VCaP (cell line): ENCODE measurements at regions not wholly inside any gene's neighbourhood (a gene's known extent, or its start where the extent isn't known, plus 50 kb on each side); places are given as distances from the start of the nearest gene placed in this dataset.

Source experiments
- H3K27ac ChIP-seq: fragments of 450-650 bp; 2 replicates; pipeline ENCODE4 v1.5.1; 2017
- TF ChIP-seq, protein P1 (sequence below): fragments of 450-650 bp; conservative IDR thresholded peaks from 2 replicates; pipeline ENCODE4 v1.5.1; 2017; ENCODE audit warnings: mild to moderate bottlenecking, moderate library complexity

GRCh38 chr6:23349521-23350147 is 776.4 kb upstream of the NRSN1 start:
- H3K27ac ChIP-seq, result no peak overlapping the region
- TF ChIP-seq, protein P1, sequence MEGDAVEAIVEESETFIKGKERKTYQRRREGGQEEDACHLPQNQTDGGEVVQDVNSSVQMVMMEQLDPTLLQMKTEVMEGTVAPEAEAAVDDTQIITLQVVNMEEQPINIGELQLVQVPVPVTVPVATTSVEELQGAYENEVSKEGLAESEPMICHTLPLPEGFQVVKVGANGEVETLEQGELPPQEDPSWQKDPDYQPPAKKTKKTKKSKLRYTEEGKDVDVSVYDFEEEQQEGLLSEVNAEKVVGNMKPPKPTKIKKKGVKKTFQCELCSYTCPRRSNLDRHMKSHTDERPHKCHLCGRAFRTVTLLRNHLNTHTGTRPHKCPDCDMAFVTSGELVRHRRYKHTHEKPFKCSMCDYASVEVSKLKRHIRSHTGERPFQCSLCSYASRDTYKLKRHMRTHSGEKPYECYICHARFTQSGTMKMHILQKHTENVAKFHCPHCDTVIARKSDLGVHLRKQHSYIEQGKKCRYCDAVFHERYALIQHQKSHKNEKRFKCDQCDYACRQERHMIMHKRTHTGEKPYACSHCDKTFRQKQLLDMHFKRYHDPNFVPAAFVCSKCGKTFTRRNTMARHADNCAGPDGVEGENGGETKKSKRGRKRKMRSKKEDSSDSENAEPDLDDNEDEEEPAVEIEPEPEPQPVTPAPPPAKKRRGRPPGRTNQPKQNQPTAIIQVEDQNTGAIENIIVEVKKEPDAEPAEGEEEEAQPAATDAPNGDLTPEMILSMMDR, result no peak

DNA sequence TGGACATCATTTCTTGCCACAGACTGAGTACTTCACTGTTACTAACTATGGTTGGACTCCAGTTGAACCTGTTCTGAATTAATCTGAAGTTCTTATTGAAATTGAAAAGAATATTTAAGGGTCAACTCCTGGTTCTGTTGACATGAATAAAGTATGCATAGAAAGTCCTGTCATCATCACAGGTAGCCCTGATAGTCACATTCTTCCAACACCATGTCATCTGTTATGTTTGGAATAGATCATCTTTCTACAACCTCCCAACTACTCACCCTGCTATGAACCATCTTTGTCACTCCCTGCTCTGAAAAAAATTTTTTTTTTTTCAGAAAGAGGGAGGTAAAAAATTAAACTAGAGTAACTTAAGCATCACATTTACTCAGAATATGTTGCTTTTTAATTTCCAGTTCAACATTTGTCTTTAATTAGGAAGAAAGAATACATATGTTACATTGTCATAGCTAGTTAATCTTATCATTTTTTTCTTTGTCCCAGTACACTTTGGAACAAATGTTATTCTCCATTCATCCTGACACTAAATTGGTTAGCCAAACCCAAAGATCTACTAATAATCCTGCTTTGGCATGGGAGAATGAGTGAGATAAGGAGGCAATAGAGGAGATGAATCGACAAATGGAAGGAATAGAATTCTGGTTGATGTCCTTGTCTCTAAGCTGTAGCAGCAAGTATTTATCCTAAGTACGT is 775.1 kb upstream of the NRSN1 start:
- H3K27ac ChIP-seq, result no peak overlapping the region
- TF ChIP-seq, protein P1, result no peak

DNA sequence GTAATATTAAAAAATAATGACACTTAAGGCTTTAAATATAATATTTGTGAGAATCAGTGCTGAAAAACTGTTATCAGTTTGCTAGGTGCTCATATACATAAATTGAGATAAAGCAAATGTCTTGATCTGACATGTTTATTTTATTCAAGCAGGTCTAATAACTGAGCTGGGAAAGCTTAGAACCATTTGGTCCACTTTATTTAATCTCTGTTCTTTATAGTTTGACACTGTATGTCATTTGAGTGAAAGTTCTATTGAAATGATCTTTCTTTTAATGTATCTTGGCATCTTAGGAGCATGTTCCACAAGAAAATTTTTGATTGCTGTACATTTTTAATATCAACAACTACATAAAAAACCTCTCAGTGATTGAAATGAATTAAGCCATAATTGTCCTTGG is 772.0 kb upstream of the NRSN1 start:
- H3K27ac ChIP-seq, result no peak overlapping the region
- TF ChIP-seq, protein P1, result no peak

DNA sequence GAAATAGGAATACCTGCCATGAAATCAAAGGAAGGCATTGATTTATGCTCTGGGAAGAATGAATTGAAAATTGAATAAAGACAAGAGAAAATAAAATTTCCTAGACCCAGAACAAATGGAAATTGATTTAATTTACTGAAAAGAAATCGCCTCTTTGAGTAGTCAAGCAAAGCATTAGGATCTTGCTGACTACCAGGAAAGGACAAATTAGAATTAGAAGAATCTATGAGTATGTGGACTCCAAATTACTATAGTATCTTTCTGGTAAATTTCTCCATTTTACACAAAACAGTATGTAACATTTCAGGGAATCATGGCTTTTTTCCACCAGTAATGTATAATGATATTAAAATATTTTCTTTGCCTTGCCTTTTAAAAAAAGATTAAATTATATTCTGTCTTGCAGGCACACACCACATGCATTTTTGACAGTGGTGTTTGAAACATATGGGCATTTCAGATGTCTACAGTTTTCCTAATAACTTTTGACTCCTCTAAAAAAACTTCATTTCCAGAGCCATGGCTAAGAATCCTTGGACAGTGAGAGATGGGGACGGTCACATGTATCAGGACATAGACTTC is 768.7 kb upstream of the NRSN1 start:
- TF ChIP-seq, protein P1, result no peak
- H3K27ac ChIP-seq, result no peak overlapping the region

DNA sequence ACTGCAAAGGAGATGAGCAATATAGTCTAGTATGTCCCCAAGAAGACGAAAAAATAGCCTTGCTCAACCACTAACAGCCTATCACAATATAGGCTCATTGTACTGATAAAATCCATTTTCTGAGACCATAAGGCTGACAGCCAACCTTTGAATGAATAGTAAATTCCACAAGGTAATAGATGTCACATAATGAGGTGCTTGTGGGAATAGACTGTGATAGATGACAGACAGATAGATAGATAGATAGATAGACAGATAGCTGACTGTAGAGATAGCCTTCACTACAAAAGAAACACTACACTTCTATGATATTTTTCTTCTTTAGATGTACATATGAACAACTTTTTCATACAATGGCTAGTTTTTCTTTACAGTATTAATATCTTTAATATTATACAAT is 760.3 kb upstream of the NRSN1 start:
- H3K27ac ChIP-seq, result no peak overlapping the region

DNA sequence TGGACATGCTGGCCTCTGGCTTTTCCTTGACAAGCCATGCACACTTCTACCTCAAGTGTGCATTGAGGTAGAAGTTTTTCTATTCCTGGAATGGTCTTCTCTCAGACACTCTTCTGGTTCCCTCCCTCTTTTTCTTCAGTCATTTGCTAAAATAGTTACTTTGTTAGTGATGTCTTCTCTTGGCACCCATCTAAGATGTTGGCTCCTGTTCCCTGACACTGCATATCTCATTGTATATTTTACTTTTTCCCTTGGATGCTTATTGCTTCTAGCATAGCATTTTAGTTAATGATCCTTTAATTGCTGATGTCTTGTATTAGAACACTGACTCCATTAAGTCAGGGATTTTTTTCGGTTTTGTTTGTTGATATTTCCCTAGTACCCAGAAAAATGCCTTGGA is 758.7 kb upstream of the NRSN1 start:
- H3K27ac ChIP-seq, result no peak overlapping the region
- TF ChIP-seq, protein P1, result no peak

More for the DNA sequence above, 760.3 kb upstream of the NRSN1 start:
- TF ChIP-seq, protein P1, result no peak

DNA sequence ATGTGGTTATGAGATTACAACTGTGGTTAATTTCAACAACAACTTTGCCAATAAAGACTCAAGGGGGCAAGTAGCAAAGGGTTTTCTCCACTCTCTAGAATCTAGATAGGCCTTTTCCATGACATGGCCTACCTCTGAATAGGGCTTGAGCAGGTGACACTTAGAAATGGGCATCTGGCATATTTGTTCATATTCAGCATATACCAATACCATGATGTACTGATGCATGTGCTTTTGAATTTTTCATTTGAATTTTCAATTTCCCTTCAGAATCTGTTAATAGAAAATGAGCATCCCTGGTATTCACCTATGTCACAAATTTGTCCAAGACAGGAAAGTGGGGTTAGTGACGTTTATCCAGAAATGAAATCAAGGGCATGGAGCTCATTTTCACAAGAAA is 757.5 kb upstream of the NRSN1 start:
- TF ChIP-seq, protein P1, result no peak
- no peak overlapping the region for H3K27ac ChIP-seq
